ENCODE measurements at regions not wholly inside any gene's neighbourhood (a gene's known extent, or its start where the extent isn't known, plus 50 kb on each side); places are given as distances from the start of the nearest gene placed in this dataset.
"Not testable (repeated sequence)": the region's sequence is repeated elsewhere in the genome, so short reads cannot be mapped to it uniquely, and the experiment has no call there.

DNA sequence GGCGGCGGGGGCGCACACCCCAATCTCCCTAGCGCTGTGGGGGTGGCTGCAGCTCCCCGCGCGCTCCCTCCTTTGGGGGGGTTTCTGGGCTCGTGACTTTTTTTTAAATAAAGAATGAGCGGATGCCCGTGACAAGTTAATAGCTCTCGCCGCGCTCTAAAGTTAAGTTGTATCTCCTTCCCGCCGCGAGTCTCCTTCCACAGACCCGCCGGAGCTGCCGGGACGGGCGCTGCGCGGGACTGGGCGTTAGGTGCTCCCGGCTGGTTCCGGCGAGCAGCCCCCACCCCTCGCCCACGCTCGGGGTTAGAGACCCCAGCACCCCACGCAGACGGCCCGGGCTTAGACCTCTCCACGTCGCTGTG lies 82.6 kb upstream of the HMGA2 start:
- Histone ChIP-seq H3K4me1 (replicated peaks; ENCODE audit: insufficient read depth) (no peaks in the 10 kb centered on the region), H3K9me2 (ENCODE audit: insufficient read depth) (no peaks in the 10 kb centered on the region), H2AFZ (no peak overlapping the region), H3K36me3 (ENCODE audit: low read depth) (no peaks in the 10 kb centered on the region), H3K27ac (no peak overlapping the region), H3K27me3 (ENCODE audit: insufficient read depth, low read depth) (no peaks in the 10 kb centered on the region), H4K20me1 (ENCODE audit: insufficient read depth) (no peaks in the 10 kb centered on the region), H3K9me3 (ENCODE audit: insufficient read depth, low read depth) (no peaks in the 10 kb centered on the region), H3K4me3 (no peak overlapping the region), H3K79me2 (ENCODE audit: low read depth) (no peaks in the 10 kb centered on the region), H3K4me2 (no peak overlapping the region), H3F3A (ENCODE audit: insufficient read depth, low read depth) (no peaks in the 10 kb centered on the region)
- intact Hi-C loops (cut with micrococcal nuclease; ENCODE audit: unreplicated experiment), result no loop called here
- DNase-seq, result no peak
- ChIA-PET CTCF (no interaction called here), POLR2A (ENCODE audit: unreplicated experiment) (no interaction called here)
- no TSS peak for BruUV-seq (replicated peaks)
- no peak for TF ChIP-seq EZH2 (IDR thresholded peaks at IDR 0.05; ENCODE audit: low read depth)
- TF ChIP-seq, protein P1, sequence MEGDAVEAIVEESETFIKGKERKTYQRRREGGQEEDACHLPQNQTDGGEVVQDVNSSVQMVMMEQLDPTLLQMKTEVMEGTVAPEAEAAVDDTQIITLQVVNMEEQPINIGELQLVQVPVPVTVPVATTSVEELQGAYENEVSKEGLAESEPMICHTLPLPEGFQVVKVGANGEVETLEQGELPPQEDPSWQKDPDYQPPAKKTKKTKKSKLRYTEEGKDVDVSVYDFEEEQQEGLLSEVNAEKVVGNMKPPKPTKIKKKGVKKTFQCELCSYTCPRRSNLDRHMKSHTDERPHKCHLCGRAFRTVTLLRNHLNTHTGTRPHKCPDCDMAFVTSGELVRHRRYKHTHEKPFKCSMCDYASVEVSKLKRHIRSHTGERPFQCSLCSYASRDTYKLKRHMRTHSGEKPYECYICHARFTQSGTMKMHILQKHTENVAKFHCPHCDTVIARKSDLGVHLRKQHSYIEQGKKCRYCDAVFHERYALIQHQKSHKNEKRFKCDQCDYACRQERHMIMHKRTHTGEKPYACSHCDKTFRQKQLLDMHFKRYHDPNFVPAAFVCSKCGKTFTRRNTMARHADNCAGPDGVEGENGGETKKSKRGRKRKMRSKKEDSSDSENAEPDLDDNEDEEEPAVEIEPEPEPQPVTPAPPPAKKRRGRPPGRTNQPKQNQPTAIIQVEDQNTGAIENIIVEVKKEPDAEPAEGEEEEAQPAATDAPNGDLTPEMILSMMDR (conservative IDR thresholded peaks at IDR 0.05), result no peak

DNA sequence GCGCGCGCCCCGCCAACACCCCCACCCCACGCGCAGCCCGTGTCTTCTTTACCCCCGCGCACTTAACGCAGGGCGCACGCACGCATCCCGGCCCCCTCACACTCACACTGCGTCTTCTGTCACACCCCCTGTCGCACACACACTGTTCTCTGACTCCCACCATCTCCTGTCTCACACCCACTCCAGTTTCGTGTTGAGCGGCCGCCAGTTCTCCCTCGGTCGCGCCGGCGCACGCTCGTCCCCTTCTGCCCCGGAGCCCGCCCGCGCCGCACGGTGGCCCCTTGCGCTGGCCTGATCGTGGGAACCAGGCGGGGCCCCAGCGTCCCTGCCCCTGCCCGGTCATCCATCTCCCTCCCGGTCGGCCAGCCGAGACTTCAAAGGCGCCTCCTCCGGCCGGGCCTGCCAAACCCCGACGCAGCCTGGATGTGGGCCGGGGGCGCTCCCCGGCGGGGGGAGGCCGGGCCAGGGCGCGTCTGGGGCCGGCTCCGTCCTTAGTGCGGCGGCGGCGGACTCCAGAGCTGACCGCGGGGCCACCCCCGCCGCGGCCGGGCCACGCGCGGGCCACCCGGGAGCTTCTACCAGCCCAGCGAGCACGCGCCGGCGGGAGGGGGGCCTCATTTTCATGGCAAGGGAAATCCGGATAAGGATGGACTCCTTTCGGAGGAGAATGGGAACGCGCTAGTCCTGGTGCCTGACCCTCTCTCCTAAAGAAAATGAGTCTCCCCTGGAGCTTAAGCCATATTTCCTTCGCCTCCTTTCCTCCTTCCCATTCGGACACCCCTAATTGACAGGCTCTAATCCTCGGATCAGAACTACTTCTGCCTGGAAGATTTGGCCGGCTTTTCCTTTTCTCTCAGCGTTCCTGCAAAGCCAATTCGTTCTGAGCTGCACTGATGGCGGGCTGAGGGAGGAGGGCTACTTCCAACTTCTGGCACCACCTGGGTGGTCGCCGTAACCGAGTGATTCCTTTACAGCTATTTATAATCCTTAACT lies 82.0 kb upstream of the HMGA2 start:
- H3K36me3 ChIP-seq (ENCODE audit: low read depth), result no peaks in the 10 kb centered on the region
- no peaks in the 10 kb centered on the region for H3K4me1 ChIP-seq (replicated peaks; ENCODE audit: insufficient read depth)
- H3K9me2 ChIP-seq (ENCODE audit: insufficient read depth), result no peaks in the 10 kb centered on the region
- H4K20me1 ChIP-seq (ENCODE audit: insufficient read depth), result no peaks in the 10 kb centered on the region
- no peaks in the 10 kb centered on the region for H3K9me3 ChIP-seq (ENCODE audit: insufficient read depth, low read depth)
- no peaks in the 10 kb centered on the region for H3K79me2 ChIP-seq (ENCODE audit: low read depth)
- no TSS peak for BruUV-seq (replicated peaks)
- H3K27me3 ChIP-seq (ENCODE audit: insufficient read depth, low read depth), result no peaks in the 10 kb centered on the region
- H3K27ac ChIP-seq, result no peak overlapping the region
- ChIA-PET CTCF (no interaction called here), POLR2A (ENCODE audit: unreplicated experiment) (no interaction called here)
- H3K4me2 ChIP-seq, result no peak overlapping the region
- DNase-seq, result no peak
- no peak overlapping the region for H3K4me3 ChIP-seq
- TF ChIP-seq EZH2 (IDR thresholded peaks at IDR 0.05; ENCODE audit: low read depth), result no peak
- TF ChIP-seq, protein P1 (conservative IDR thresholded peaks at IDR 0.05), result no peak
- H3F3A ChIP-seq (ENCODE audit: insufficient read depth, low read depth), result no peaks in the 10 kb centered on the region
- no peak overlapping the region for H2AFZ ChIP-seq
- intact Hi-C loops (cut with micrococcal nuclease; ENCODE audit: unreplicated experiment), result no loop called here

DNA sequence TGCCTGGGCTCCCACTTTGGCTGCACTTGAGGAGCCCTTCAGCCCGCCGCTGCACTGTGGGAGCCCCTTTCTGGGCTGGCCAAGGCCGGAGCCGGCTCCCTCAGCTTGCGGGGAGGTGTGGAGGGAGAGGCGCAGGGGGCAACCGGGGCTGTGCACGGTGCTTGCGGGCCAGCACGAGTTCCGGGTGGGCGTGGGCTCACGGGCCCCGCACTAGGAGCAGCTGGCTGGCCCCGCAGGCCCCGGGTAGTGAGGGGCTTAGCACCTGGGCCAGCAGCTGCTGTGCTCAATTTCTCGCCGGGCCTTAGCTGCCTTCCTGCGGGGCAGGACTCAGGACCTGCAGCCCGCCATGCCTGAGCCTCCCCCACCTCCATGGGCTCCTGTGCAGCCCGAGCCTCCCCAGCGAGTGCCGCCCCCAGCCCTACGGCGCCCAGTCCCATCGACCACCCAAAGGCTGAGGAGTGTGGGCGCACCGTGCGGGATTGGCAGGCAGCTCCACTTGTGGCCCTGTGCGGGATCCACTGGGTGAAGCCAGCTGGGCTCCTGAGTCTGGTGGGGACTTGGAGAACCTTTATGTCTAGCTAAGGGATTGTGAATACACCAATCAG lies 79.9 kb upstream of the HMGA2 start:
- H3K4me3 ChIP-seq; intact Hi-C loops (cut with micrococcal nuclease; ENCODE audit: unreplicated experiment); DNase-seq; H3K27ac ChIP-seq; H3K4me2 ChIP-seq; CTCF ChIA-PET; H3K79me2 ChIP-seq (ENCODE audit: low read depth); H3K36me3 ChIP-seq (ENCODE audit: low read depth); H3K9me3 ChIP-seq (ENCODE audit: insufficient read depth, low read depth); H3F3A ChIP-seq (ENCODE audit: insufficient read depth, low read depth); POLR2A ChIA-PET (ENCODE audit: unreplicated experiment); H3K9me2 ChIP-seq (ENCODE audit: insufficient read depth); H2AFZ ChIP-seq; H3K4me1 ChIP-seq (replicated peaks; ENCODE audit: insufficient read depth); H4K20me1 ChIP-seq (ENCODE audit: insufficient read depth); H3K27me3 ChIP-seq (ENCODE audit: insufficient read depth, low read depth); BruUV-seq (replicated peaks): not testable (repeated sequence)

Data from PC-9 (cell line).